Rectal smooth muscle tissue (tissue), 1 donor: ENCODE measurements at regions not wholly inside any gene's neighbourhood (a gene's known extent, or its start where the extent isn't known, plus 50 kb on each side); places are given as distances from the start of the nearest gene placed in this dataset.

Source experiments
- H3K27ac ChIP-seq: one replicate; pipeline ENCODE4 v1.7.0; 2013; ENCODE audit warnings: low read depth, low read length, inconsistent platforms
- H3K27me3 ChIP-seq: one replicate; pipeline ENCODE4 v1.7.0; 2013; ENCODE audit warnings: low read length; ENCODE audit not compliant: control insufficient read depth, insufficient read depth
- H3K36me3 ChIP-seq: one replicate; pipeline ENCODE4 v1.7.0; 2013; ENCODE audit warnings: low read length; ENCODE audit not compliant: control insufficient read depth, insufficient read depth
- H3K4me1 ChIP-seq: one replicate; pipeline ENCODE4 v1.7.0; 2013; ENCODE audit warnings: low read length; ENCODE audit not compliant: control insufficient read depth, insufficient read depth
- H3K4me3 ChIP-seq: one replicate; pipeline ENCODE4 v1.7.0; 2013; ENCODE audit warnings: low read length
- H3K9ac ChIP-seq: one replicate; pipeline ENCODE4 v1.7.0; 2013; ENCODE audit warnings: low read length

DNA sequence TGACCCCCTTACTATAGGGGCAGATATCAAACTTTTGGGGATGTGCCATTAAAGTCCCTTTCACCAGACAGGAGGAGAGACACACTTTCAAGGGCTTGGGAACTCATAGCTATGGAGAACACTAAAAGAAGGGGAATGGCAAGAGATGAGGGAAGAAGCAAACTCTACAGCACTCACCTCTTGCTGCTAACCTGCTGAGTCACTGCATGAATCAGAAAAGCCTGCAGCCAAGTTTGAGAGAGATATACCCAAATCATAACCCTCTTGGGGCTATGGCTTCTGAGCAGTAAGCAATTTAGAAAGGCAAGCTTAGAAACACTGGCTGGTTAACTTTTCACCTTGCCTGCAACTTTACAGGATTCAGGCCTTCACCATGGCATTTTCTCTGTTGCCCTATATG, 1028.0 kb downstream of the UQCRFS1 start:
- Histone ChIP-seq H3K27ac (no peak overlapping the region), H3K4me3 (no peak overlapping the region), H3K27me3 (no peaks in the 10 kb centered on the region), H3K9ac (no peak overlapping the region), H3K4me1 (no peaks in the 10 kb centered on the region), H3K36me3 (no peaks in the 10 kb centered on the region)

DNA sequence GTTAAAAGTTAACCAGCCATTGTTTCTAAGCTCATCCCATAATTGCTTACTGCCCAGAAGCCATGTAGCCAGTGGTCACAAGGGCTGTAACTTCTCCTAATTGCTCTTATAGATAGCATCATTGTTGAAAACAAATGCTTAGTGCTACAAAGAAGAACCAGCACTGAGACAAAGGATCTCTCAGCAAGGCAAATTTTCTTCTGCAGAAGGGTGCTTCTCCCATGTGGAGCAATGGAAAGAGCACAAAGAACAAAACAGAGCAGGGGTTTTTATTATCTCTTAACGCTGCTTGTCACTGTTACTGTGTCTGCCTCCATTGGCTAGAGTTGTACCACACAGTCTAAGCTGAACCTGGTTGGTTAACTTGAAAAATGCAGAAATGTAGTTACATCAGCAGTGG, 1036.8 kb downstream of the UQCRFS1 start:
- Histone ChIP-seq H3K36me3 (no peaks in the 10 kb centered on the region), H3K4me1 (no peaks in the 10 kb centered on the region), H3K27ac (no peak overlapping the region), H3K9ac (no peak overlapping the region), H3K27me3 (no peaks in the 10 kb centered on the region), H3K4me3 (no peak overlapping the region)

- Histone ChIP-seq H3K9ac (no peak overlapping the region), H3K4me3 (no peak overlapping the region), H3K36me3 (no peaks in the 10 kb centered on the region), H3K27ac (no peak overlapping the region), H3K27me3 (no peaks in the 10 kb centered on the region), H3K4me1 (no peaks in the 10 kb centered on the region)
These were observed 1041.0 kb downstream of the UQCRFS1 start for GRCh38 chr19:28171983-28172382.

DNA sequence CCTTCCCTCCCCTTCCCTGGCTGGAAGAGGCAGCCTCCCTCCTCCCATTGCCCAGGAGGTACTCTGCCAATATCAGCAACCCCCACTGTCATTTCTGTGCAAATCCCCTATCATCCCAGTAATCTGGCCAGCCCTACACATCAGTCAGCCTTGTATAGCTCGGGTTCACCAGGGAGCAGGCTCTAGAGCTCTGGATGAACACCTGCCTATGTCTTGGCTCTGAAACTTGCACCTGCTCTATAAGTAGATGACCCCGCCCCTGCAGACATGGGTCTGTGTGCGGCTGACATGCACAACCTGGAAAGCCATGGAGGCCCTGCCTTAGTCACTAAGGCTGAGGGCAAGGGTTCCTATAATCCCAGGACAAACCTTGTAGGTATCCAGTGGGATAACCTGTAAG, 1042.9 kb downstream of the UQCRFS1 start:
- no peak overlapping the region for H3K27ac ChIP-seq

GRCh38 chr19:28169168-28169887, 1043.6 kb downstream of the UQCRFS1 start:
- Histone ChIP-seq H3K4me3 (no peak overlapping the region), H3K27me3 (no peaks in the 10 kb centered on the region), H3K4me1 (no peaks in the 10 kb centered on the region), H3K9ac (no peak overlapping the region), H3K27ac (no peak overlapping the region), H3K36me3 (no peaks in the 10 kb centered on the region)

More for the DNA sequence above, 1042.9 kb downstream of the UQCRFS1 start:
- H3K4me3 ChIP-seq, result no peak overlapping the region
- no peaks in the 10 kb centered on the region for H3K27me3 ChIP-seq
- no peaks in the 10 kb centered on the region for H3K36me3 ChIP-seq
- H3K4me1 ChIP-seq, result no peaks in the 10 kb centered on the region
- no peak overlapping the region for H3K9ac ChIP-seq

- Histone ChIP-seq H3K9ac (no peak overlapping the region), H3K4me1 (no peaks in the 10 kb centered on the region)
These were observed 1044.4 kb downstream of the UQCRFS1 start for GRCh38 chr19:28168557-28168956.

DNA sequence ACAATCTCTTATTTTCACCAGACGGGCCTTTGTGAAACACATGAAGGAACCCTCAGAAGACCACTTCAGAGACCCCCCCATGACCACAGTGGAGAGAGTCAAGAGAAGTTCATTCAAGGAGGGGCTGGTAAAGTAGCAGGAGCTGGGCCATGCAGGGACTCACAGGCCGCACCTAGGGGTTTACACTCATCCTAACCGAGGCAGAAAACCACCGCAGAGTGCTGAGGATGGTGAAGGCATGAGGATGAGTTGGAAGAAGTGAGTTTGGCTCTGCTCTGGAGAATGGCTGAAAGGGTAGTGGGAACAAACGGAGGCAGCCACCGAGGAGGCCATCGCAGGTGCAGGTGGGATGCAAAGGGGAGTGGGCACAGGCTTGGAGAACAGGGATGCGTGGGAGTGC, 1046.9 kb downstream of the UQCRFS1 start:
- H3K27ac ChIP-seq, result no peak overlapping the region
- no peaks in the 10 kb centered on the region for H3K36me3 ChIP-seq
- no peak overlapping the region for H3K9ac ChIP-seq
- no peaks in the 10 kb centered on the region for H3K27me3 ChIP-seq
- no peak overlapping the region for H3K4me3 ChIP-seq
- no peaks in the 10 kb centered on the region for H3K4me1 ChIP-seq

More at GRCh38 chr19:28168557-28168956, 1044.4 kb downstream of the UQCRFS1 start:
- Histone ChIP-seq H3K4me3 (no peak overlapping the region), H3K36me3 (no peaks in the 10 kb centered on the region), H3K27ac (no peak overlapping the region), H3K27me3 (no peaks in the 10 kb centered on the region)

- no peak overlapping the region for H3K27ac ChIP-seq
- no peaks in the 10 kb centered on the region for H3K27me3 ChIP-seq
- H3K4me3 ChIP-seq, result no peak overlapping the region
- no peaks in the 10 kb centered on the region for H3K4me1 ChIP-seq
- no peak overlapping the region for H3K9ac ChIP-seq
- no peaks in the 10 kb centered on the region for H3K36me3 ChIP-seq
These were observed 1048.7 kb downstream of the UQCRFS1 start for GRCh38 chr19:28164214-28164613.

- H3K36me3 ChIP-seq, result no peaks in the 10 kb centered on the region
- H3K27ac ChIP-seq, result no peak overlapping the region
- H3K4me1 ChIP-seq, result no peaks in the 10 kb centered on the region
- H3K27me3 ChIP-seq, result no peaks in the 10 kb centered on the region
- H3K9ac ChIP-seq, result no peak overlapping the region
- no peak overlapping the region for H3K4me3 ChIP-seq
These were observed 1053.9 kb downstream of the UQCRFS1 start for GRCh38 chr19:28159065-28159464.

GRCh38 chr19:28155265-28155664, 1057.7 kb downstream of the UQCRFS1 start:
- no peaks in the 10 kb centered on the region for H3K27me3 ChIP-seq
- H3K4me1 ChIP-seq, result no peaks in the 10 kb centered on the region
- no peaks in the 10 kb centered on the region for H3K36me3 ChIP-seq
- no peak overlapping the region for H3K9ac ChIP-seq
- H3K27ac ChIP-seq, result no peak overlapping the region
- no peak overlapping the region for H3K4me3 ChIP-seq

- H3K9ac ChIP-seq, result no peak overlapping the region
- no peak overlapping the region for H3K27ac ChIP-seq
- no peak overlapping the region for H3K4me3 ChIP-seq
- no peaks in the 10 kb centered on the region for H3K36me3 ChIP-seq
- H3K27me3 ChIP-seq, result no peaks in the 10 kb centered on the region
- no peaks in the 10 kb centered on the region for H3K4me1 ChIP-seq
These were observed 1058.9 kb downstream of the UQCRFS1 start for GRCh38 chr19:28154077-28154476.

DNA sequence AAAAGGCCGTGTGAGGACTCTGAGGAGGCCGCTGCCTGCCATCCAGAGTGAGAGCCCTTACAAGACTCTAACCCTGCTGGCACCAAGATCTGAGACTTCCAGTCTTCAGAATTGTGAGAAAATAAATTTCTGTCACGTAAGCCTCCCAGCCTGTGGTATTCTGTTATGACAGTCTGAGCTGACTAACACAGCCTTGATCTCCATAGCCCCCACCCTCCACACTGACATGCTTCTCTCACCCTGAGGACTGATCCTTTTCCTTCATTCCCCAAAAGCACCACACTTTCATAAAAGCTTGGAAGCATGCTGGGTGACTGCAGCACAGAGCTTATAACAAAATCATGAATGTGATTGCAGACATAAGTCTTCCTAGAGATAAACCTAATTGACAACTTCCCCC, 1059.8 kb downstream of the UQCRFS1 start:
- H3K27ac ChIP-seq, result no peak overlapping the region
- no peaks in the 10 kb centered on the region for H3K27me3 ChIP-seq
- no peaks in the 10 kb centered on the region for H3K4me1 ChIP-seq
- H3K4me3 ChIP-seq, result no peak overlapping the region
- no peak overlapping the region for H3K9ac ChIP-seq
- no peaks in the 10 kb centered on the region for H3K36me3 ChIP-seq

DNA sequence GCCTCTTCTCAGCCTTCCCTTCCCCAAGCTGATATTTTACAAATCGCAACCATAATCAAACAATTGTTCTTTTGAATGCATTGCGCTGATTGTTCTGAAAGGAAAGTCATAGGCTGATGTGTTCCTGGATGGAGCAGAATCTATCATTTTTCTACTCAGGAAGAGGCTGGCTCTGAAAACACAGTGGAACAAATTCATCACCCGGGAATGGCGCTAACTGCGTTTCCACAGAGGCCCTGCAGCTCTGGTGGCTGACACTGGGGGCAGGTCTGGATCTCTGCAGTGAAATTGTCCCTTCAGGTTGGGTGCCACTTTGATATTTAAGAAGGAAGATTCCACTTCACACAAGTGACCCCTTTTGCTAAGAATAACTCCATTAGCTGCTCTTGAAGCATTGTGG, 1060.8 kb downstream of the UQCRFS1 start:
- no peak overlapping the region for H3K9ac ChIP-seq
- no peaks in the 10 kb centered on the region for H3K36me3 ChIP-seq
- no peak overlapping the region for H3K4me3 ChIP-seq
- no peak overlapping the region for H3K27ac ChIP-seq
- H3K27me3 ChIP-seq, result no peaks in the 10 kb centered on the region
- H3K4me1 ChIP-seq, result no peaks in the 10 kb centered on the region
